Lung (tissue), 11 donors: ENCODE measurements at regions not wholly inside any gene's neighbourhood (a gene's known extent, or its start where the extent isn't known, plus 50 kb on each side); places are given as distances from the start of the nearest gene placed in this dataset.

Source experiments
- ATAC-seq: fragments of 200-7000 bp; cut with Tn5 transposase; one replicate; pipeline ENCODE4 v1.9.1; 2020; ENCODE audit warnings: moderate number of reproducible peaks; ENCODE audit not compliant: insufficient read depth, low FRiP score
- DNase-seq, 3 donors: peaks; one replicate each; pipeline ENCODE4 v3.0.0-alpha.2; 2013 to 2017
- H3K27ac ChIP-seq, 2 donors: one replicate each; pipeline ENCODE4 v1.5.1; 2013; ENCODE audit warnings: mild to moderate bottlenecking in 2 of 2, moderate library complexity in 2 of 2, control low read depth in 1 of 2, inconsistent platforms in 1 of 2, low read depth in 1 of 2, low read length in 1 of 2
- H3K27me3 ChIP-seq, 3 donors: one replicate each; pipeline ENCODE4 v1.5.1; 2013; ENCODE audit warnings: low read length in 2 of 3; ENCODE audit not compliant: control insufficient read depth in 3 of 3, insufficient read depth in 3 of 3
- H3K36me3 ChIP-seq, 4 donors: one replicate each; pipeline ENCODE4 v1.5.1; 2013; ENCODE audit warnings: low read length in 4 of 4, mild to moderate bottlenecking in 1 of 4, moderate library complexity in 1 of 4; ENCODE audit not compliant: control insufficient read depth in 4 of 4, insufficient read depth in 4 of 4
- H3K4me1 ChIP-seq, 5 donors: one replicate each; pipeline ENCODE4 v1.5.1; 2013; ENCODE audit warnings: low read length in 5 of 5, mild to moderate bottlenecking in 2 of 5, moderate library complexity in 1 of 5; ENCODE audit not compliant: control insufficient read depth in 5 of 5, insufficient read depth in 5 of 5
- H3K4me3 ChIP-seq: one replicate; pipeline ENCODE4 v1.5.1; 2013; ENCODE audit warnings: mild to moderate bottlenecking, control low read depth, moderate library complexity
- H3K9ac ChIP-seq, 2 donors: one replicate each; pipeline ENCODE4 v1.5.1; 2013; ENCODE audit warnings: low read length in 2 of 2, control low read depth in 1 of 2; ENCODE audit not compliant: insufficient read depth in 1 of 2
- H3K9me3 ChIP-seq, 4 donors: one replicate each; pipeline ENCODE4 v1.5.1; 2013; ENCODE audit warnings: low read length in 3 of 4, mild to moderate bottlenecking in 1 of 4, moderate library complexity in 1 of 4; ENCODE audit not compliant: control insufficient read depth in 4 of 4, insufficient read depth in 3 of 4
- WGBS, 2 donors: extraction: QIAGEN DNeasy Blood & Tissue Kit; methylation state at CpG; one replicate each; pipeline ENCODE4 v1.1.7; 2013; 5-methylcytosine and 5-hydroxymethylcytosine counted together
- TF ChIP-seq, protein P1 (sequence below): IDR thresholded peaks from 2 replicates; pipeline ENCODE4 v1.5.1; 2012; ENCODE audit warnings: mild to moderate bottlenecking; ENCODE audit errors: control extremely low read depth, extremely low read depth
- donor health status: control.
- donor health status: control.
- donor health status: Bipolar disorder and iron deficiency.
- donor health status: healthy.
- donor health status: DM: yes; HTN: yes; CAD: no.

DNA sequence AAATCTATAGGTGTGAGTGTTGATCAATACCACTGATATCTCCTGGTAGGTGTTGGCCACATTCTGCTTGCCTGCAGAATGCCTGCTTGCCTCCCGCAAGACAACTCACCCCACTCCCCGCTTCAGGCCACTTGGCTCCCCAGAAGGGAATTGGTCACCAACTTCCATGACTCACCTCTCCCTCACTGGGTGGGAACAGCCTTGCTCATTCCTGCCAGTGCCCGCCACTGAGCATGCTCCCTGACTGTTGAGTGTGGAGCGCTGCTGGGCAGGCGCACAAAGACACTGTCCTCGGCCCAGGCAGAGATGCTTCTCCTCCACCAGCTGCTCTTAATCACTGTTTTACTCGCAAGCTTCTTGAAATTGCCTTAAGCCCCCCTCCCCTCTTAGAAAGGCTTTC is 57.3 kb upstream of the PPP2R3A start:
- ATAC-seq (no peak), DNase-seq (no peak)
- Histone ChIP-seq H3K4me1 (peaks cover 0 to 4% (median 0%) of the 10 kb centered on the region in 5 donors), H3K9me3 (no peaks in the 10 kb centered on the region), H3K36me3 (no peaks in the 10 kb centered on the region), H3K4me3 (no peak overlapping the region), H3K9ac (no peak overlapping the region), H3K27me3 (no peaks in the 10 kb centered on the region), H3K27ac (no peak overlapping the region)
- WGBS, 2 donors = 91 to 97% methylated on average over 7 of the region's 7 CpGs
- TF ChIP-seq, protein P1, sequence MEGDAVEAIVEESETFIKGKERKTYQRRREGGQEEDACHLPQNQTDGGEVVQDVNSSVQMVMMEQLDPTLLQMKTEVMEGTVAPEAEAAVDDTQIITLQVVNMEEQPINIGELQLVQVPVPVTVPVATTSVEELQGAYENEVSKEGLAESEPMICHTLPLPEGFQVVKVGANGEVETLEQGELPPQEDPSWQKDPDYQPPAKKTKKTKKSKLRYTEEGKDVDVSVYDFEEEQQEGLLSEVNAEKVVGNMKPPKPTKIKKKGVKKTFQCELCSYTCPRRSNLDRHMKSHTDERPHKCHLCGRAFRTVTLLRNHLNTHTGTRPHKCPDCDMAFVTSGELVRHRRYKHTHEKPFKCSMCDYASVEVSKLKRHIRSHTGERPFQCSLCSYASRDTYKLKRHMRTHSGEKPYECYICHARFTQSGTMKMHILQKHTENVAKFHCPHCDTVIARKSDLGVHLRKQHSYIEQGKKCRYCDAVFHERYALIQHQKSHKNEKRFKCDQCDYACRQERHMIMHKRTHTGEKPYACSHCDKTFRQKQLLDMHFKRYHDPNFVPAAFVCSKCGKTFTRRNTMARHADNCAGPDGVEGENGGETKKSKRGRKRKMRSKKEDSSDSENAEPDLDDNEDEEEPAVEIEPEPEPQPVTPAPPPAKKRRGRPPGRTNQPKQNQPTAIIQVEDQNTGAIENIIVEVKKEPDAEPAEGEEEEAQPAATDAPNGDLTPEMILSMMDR = no peak

DNA sequence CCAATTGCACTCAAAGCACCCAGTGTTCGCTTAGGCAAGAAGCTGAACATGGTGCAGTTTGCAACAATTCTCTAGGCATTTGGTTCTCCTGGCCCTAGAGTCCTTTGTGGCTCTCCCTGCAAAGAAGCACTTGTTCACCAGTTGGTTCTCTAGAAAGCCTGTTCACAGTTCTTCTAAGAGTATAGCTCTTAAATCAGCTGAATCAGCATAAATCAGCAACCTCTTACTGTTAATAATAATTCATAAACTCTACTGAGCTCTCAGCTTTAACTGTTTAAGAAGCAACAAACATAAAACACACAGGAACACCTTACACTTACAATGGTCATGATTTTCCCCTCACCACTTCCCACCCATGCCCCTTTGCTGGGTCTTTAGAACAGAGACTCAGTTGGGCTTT is 56.8 kb upstream of the PPP2R3A start:
- Histone ChIP-seq H3K27ac (no peak overlapping the region), H3K4me1 (peaks cover 0 to 4% (median 0%) of the 10 kb centered on the region in 5 donors), H3K36me3 (no peaks in the 10 kb centered on the region), H3K9me3 (no peaks in the 10 kb centered on the region), H3K27me3 (no peaks in the 10 kb centered on the region), H3K4me3 (no peak overlapping the region), H3K9ac (no peak overlapping the region)
- TF ChIP-seq, protein P1 = no peak
- DNase-seq = no peak
- no peak for ATAC-seq
- 91 to 96% methylated on average over 1 of the region's 1 CpG for WGBS, 2 donors

DNA sequence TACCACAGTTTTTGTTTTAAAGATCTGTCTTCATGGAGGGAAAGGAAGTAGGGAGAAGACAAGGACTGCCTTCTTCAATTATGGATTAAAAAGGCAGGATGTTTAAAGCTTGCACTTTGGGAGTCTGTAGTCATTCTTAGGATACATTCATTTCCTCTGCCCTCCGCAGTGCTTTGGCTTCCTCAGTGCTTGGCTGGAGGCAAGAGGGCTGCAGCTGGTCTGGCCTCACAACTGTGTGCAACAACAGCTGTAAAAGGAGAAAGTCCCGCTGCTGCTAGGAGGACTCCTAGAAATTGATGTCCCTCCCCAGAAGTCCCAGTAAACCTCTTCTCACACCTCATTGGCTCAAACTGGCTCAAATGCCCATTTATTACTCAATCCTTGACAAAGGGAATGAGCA is 54.4 kb upstream of the PPP2R3A start:
- no peak for ATAC-seq
- Histone ChIP-seq H3K4me1 (peaks cover 0 to 4% (median 0%) of the 10 kb centered on the region in 5 donors), H3K9ac (no peak overlapping the region), H3K4me3 (no peak overlapping the region), H3K27me3 (no peaks in the 10 kb centered on the region), H3K9me3 (no peaks in the 10 kb centered on the region), H3K27ac (no peak overlapping the region), H3K36me3 (no peaks in the 10 kb centered on the region)
- WGBS, 2 donors = 43 to 54% methylated on average over 2 of the region's 2 CpGs
- TF ChIP-seq, protein P1 = no peak
- peak; percentile 50 to 73 (median 61) for DNase-seq

DNA sequence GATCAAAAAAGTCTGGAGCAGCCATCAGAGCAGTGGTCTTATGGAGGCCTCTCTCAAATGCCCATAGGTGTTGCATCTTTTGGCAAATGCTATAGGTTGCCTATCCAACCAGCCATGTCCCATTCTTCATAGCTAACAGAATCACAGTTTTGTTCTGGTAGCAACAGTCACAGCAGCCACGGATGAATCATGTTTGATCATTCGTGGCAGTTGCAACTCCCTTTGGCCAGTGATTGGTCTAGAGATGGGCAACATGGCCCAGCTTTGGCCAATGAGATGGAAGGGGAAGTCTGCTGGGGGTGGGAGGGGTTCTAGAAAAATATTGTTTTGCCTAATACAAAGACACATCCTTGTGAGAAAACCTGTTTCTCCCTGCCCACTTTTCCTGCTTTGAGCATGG is 50.3 kb upstream of the PPP2R3A start:
- H3K27me3 ChIP-seq = no peaks in the 10 kb centered on the region
- H3K4me1 ChIP-seq = peaks cover 0 to 4% (median 0%) of the 10 kb centered on the region in 5 donors
- H3K27ac ChIP-seq = no peak overlapping the region
- H3K9ac ChIP-seq = no peak overlapping the region
- no peak overlapping the region for H3K4me3 ChIP-seq
- H3K9me3 ChIP-seq = no peaks in the 10 kb centered on the region
- 54 to 79% methylated on average over 2 of the region's 2 CpGs for WGBS, 2 donors
- no peak for DNase-seq
- TF ChIP-seq, protein P1 = no peak
- no peaks in the 10 kb centered on the region for H3K36me3 ChIP-seq
- ATAC-seq = no peak
